GM23338 (cell line): ENCODE measurements at regions not wholly inside any gene's neighbourhood (a gene's known extent, or its start where the extent isn't known, plus 50 kb on each side); places are given as distances from the start of the nearest gene placed in this dataset.

ENCODE experiments used
- ATAC-seq: fragments of 200-7000 bp; cut with Tn5 transposase; 3 replicates; pipeline ENCODE4 v1.9.1; 2020
- DNase-seq: peaks from one replicate; pipeline ENCODE4 v3.0.0-alpha.2; 2015; ENCODE audit warnings: low spot score
- H2AFZ ChIP-seq: fragments of 200-600 bp; sonication (generic); 2 replicates; pipeline ENCODE4 v1.8.0; 2016; ENCODE audit warnings: antibody characterized with exemption, mild to moderate bottlenecking, moderate library complexity
- H3F3A ChIP-seq: fragments of 200-600 bp; sonication (generic); replicated peaks from 2 replicates; pipeline ENCODE4 v1.8.0; 2017; ENCODE audit warnings: antibody characterized with exemption, mixed run types, low read depth
- H3K27ac ChIP-seq: fragments of 200-600 bp; sonication (generic); 2 replicates; pipeline ENCODE4 v1.6.1; 2016; ENCODE audit warnings: low read depth
- H3K27me3 ChIP-seq: fragments of 200-600 bp; sonication (generic); 2 replicates; pipeline ENCODE4 v1.8.0; 2016; ENCODE audit warnings: mild to moderate bottlenecking, mixed run types, moderate library complexity; ENCODE audit not compliant: insufficient read depth
- H3K36me3 ChIP-seq: fragments of 200-600 bp; sonication (generic); 2 replicates; pipeline ENCODE4 v1.8.0; 2016; ENCODE audit warnings: mild to moderate bottlenecking; ENCODE audit not compliant: insufficient read depth
- H3K4me1 ChIP-seq: fragments of 200-600 bp; sonication (generic); 2 replicates; pipeline ENCODE4 v1.8.0; 2016; ENCODE audit warnings: mild to moderate bottlenecking, moderate library complexity; ENCODE audit not compliant: insufficient read depth
- H3K4me2 ChIP-seq: fragments of 200-600 bp; sonication (generic); 2 replicates; pipeline ENCODE4 v1.7.1; 2017; ENCODE audit warnings: mixed run types
- H3K4me3 ChIP-seq: fragments of 200-600 bp; sonication (generic); 2 replicates; pipeline ENCODE4 v1.6.1; 2016; ENCODE audit warnings: mixed run types
- H3K79me2 ChIP-seq: fragments of 200-600 bp; sonication (generic); replicated peaks from 2 replicates; pipeline ENCODE4 v1.8.0; 2017; ENCODE audit warnings: mild to moderate bottlenecking; ENCODE audit not compliant: insufficient read depth
- H3K9me2 ChIP-seq: fragments of 200-600 bp; sonication (generic); 2 replicates; pipeline ENCODE4 v1.8.0; 2017; ENCODE audit not compliant: insufficient read depth
- H4K20me1 ChIP-seq: fragments of 200-600 bp; sonication (generic); replicated peaks from 2 replicates; pipeline ENCODE4 v1.8.0; 2017; ENCODE audit warnings: mild to moderate bottlenecking; ENCODE audit not compliant: insufficient read depth
- H3K27ac Mint-ChIP-seq: 2 replicates; pipeline ENCODE4 v1.8.0; 2020; ENCODE audit warnings: inconsistent platforms, mild to moderate bottlenecking, moderate library complexity, mixed read lengths
- H3K27me3 Mint-ChIP-seq: 3 replicates; pipeline ENCODE4 v1.8.0; 2022; ENCODE audit warnings: low read depth, mild to moderate bottlenecking, moderate library complexity, mixed read lengths, inconsistent platforms; ENCODE audit not compliant: insufficient read depth, poor library complexity
- H3K36me3 Mint-ChIP-seq: 3 replicates; pipeline ENCODE4 v1.8.0; 2021; ENCODE audit warnings: low read depth, mild to moderate bottlenecking, inconsistent platforms, moderate library complexity, mixed read lengths
- H3K4me1 Mint-ChIP-seq: 3 replicates; pipeline ENCODE4 v1.8.0; 2020; ENCODE audit warnings: mild to moderate bottlenecking, inconsistent platforms, mixed read lengths
- H3K4me3 Mint-ChIP-seq: 3 replicates; pipeline ENCODE4 v1.8.0; 2021; ENCODE audit warnings: moderate library complexity, mild to moderate bottlenecking, inconsistent platforms, mixed read lengths
- H3K9me3 Mint-ChIP-seq: 3 replicates; pipeline ENCODE4 v1.8.0; 2020; ENCODE audit warnings: moderate library complexity, mild to moderate bottlenecking, inconsistent platforms, mixed read lengths
- CREB1 ChIP-seq: fragments of 250-450 bp; sonication (Bioruptor Pico); IDR thresholded peaks from 2 replicates; pipeline ENCODE4 v1.5.0; 2020; ENCODE audit warnings: low read depth, mild to moderate bottlenecking, moderate library complexity
- CTCF ChIP-seq, 2 experiments: fragments of 200-600 bp in 1 of 2; sonication (generic) in 1 of 2; conservative IDR thresholded peaks; 2 replicates each; pipeline versions ENCODE4 v1.5.1 to v1.6.1; 2016 to 2017; ENCODE audit warnings: antibody characterized with exemption in 2 of 2, low read depth in 2 of 2, mild to moderate bottlenecking in 2 of 2, moderate library complexity in 1 of 2
- ETS1 ChIP-seq: IDR thresholded peaks from 2 replicates; pipeline ENCODE4 v1.6.1; 2016; ENCODE audit warnings: antibody characterized with exemption
- EZH2 ChIP-seq: fragments of 200-600 bp; sonication (generic); IDR thresholded peaks from one replicate; pipeline ENCODE4 v1.8.0; 2017; ENCODE audit warnings: antibody characterized with exemption, mild to moderate bottlenecking, low read depth; ENCODE audit not compliant: unreplicated experiment
- EZH2phosphoT487 ChIP-seq: fragments of 200-600 bp; sonication (generic); IDR thresholded peaks from one replicate; pipeline ENCODE4 v1.8.1; 2018; ENCODE audit warnings: antibody characterized with exemption; ENCODE audit not compliant: unreplicated experiment
- JUNB ChIP-seq: IDR thresholded peaks from one replicate; pipeline ENCODE4 v1.6.1; 2016; ENCODE audit warnings: antibody characterized with exemption; ENCODE audit not compliant: unreplicated experiment
- NANOG ChIP-seq: IDR thresholded peaks from 2 replicates; pipeline ENCODE4 v1.6.1; 2016; ENCODE audit warnings: antibody characterized with exemption, borderline replicate concordance
- POLR2AphosphoS5 ChIP-seq: IDR thresholded peaks from 2 replicates; pipeline ENCODE4 v1.6.1; 2016; ENCODE audit warnings: antibody characterized with exemption, low read depth
- REST ChIP-seq: IDR thresholded peaks from one replicate; pipeline ENCODE4 v1.6.1; 2018; ENCODE audit warnings: antibody characterized with exemption; ENCODE audit not compliant: unreplicated experiment
- ZNF114 ChIP-seq: fragments of 250-450 bp; sonication (Bioruptor Pico); IDR thresholded peaks from 2 replicates; pipeline ENCODE4 v1.5.0; 2020; ENCODE audit warnings: mild to moderate bottlenecking, moderate library complexity
- ZNF331 ChIP-seq: fragments of 250-450 bp; sonication (Bioruptor Pico); IDR thresholded peaks from 2 replicates; pipeline ENCODE4 v1.5.0; 2020; ENCODE audit warnings: low read depth, mild to moderate bottlenecking, moderate library complexity
- ZNF462 ChIP-seq: fragments of 250-450 bp; sonication (Bioruptor Pico); IDR thresholded peaks from 2 replicates; pipeline ENCODE4 v1.5.0; 2020; ENCODE audit warnings: mild to moderate bottlenecking, moderate library complexity

- no peaks in the 10 kb centered on the region; the same call in 2 of the 3 replicates for H3K9me3 Mint-ChIP-seq
- H3K27ac ChIP-seq = no peak overlapping the region
- ATAC-seq (no peak), DNase-seq (no peak)
- peaks cover 13% of the 10 kb centered on the region; the same call in 1 of the 2 replicates for H3K4me1 ChIP-seq
- peaks cover 39% of the 10 kb centered on the region for H3K4me1 Mint-ChIP-seq
- no peaks in the 10 kb centered on the region for H3K36me3 ChIP-seq
- TF ChIP-seq EZH2 = no peak
- TF ChIP-seq ZNF331 (CRISPR knock-in tag) = no peak
- no peak for TF ChIP-seq ZNF114
- no peak for TF ChIP-seq CTCF (conservative IDR thresholded peaks at IDR 0.05; ENCODE audit: low read depth in 2 of 2)
- TF ChIP-seq CREB1 (CRISPR knock-in tag) = no peak
- no peak for TF ChIP-seq ZNF462 (CRISPR knock-in tag)
- no peak for TF ChIP-seq EZH2phosphoT487
- no peak for TF ChIP-seq REST
- no peak for TF ChIP-seq NANOG
- no peak for TF ChIP-seq JUNB
- no peak for TF ChIP-seq POLR2AphosphoS5
- TF ChIP-seq ETS1 = no peak
- H3K9me2 ChIP-seq = no peaks in the 10 kb centered on the region
- H3K4me2 ChIP-seq = peak overlapping the region; percentile 68
- H3F3A ChIP-seq = no peaks in the 10 kb centered on the region
- no peaks in the 10 kb centered on the region for H4K20me1 ChIP-seq
- H3K27ac Mint-ChIP-seq = no peak overlapping the region
- H2AFZ ChIP-seq = no peak overlapping the region
- H3K4me3 Mint-ChIP-seq = no peak overlapping the region
- H3K27me3 ChIP-seq = no peaks in the 10 kb centered on the region
- H3K27me3 Mint-ChIP-seq = peaks cover 8% of the 10 kb centered on the region
- no peak overlapping the region for H3K4me3 ChIP-seq
- no peaks in the 10 kb centered on the region for H3K36me3 Mint-ChIP-seq
- no peaks in the 10 kb centered on the region for H3K79me2 ChIP-seq
Measured at GRCh38 chrX:69307029-69307428, 141.8 kb upstream of the PJA1 start.
